Mucosa of gallbladder (tissue), 1 donor: ENCODE measurements at regions not wholly inside any gene's neighbourhood (a gene's known extent, or its start where the extent isn't known, plus 50 kb on each side); places are given as distances from the start of the nearest gene placed in this dataset.

Experiments used
- DNase-seq: peaks from one replicate; pipeline ENCODE4 v3.0.0-alpha.2; 2020; ENCODE audit warnings: low spot score
- donor health status: DM: no; HTN: no; CAD: no.

GRCh38 chr20:50286174-50286511, 95.5 kb downstream of the CEBPB start:
- no peak for DNase-seq

GRCh38 chr20:50286609-50287008, 96.0 kb downstream of the CEBPB start:
- peak; percentile 31 for DNase-seq

- DNase-seq: no peak
Measured at GRCh38 chr20:50287512-50287911, 96.9 kb downstream of the CEBPB start.

- no peak for DNase-seq
Measured at GRCh38 chr20:50288128-50288623, 97.5 kb downstream of the CEBPB start.

- DNase-seq: no peak
Measured at GRCh38 chr20:50289581-50289980, 99.0 kb downstream of the CEBPB start.

GRCh38 chr20:50290112-50290511, 99.5 kb downstream of the CEBPB start:
- DNase-seq: no peak

GRCh38 chr20:50290808-50291207, 100.2 kb downstream of the CEBPB start:
- no peak for DNase-seq

- DNase-seq: no peak
Measured at GRCh38 chr20:50291254-50292078, 100.8 kb downstream of the CEBPB start.

GRCh38 chr20:50292079-50292590, 101.5 kb downstream of the CEBPB start:
- DNase-seq: no peak

GRCh38 chr20:50292591-50293283, 102.1 kb downstream of the CEBPB start:
- peak; percentile 95 for DNase-seq

GRCh38 chr20:50293284-50294139, 102.9 kb downstream of the CEBPB start:
- no peak for DNase-seq

GRCh38 chr20:50294164-50295088, 103.8 kb downstream of the CEBPB start:
- DNase-seq: no peak

GRCh38 chr20:50295345-50295744, 104.7 kb downstream of the CEBPB start:
- DNase-seq: no peak

GRCh38 chr20:50295762-50296449, 105.3 kb downstream of the CEBPB start:
- DNase-seq: no peak

GRCh38 chr20:50296450-50297375, 106.1 kb downstream of the CEBPB start:
- no peak for DNase-seq

- DNase-seq: no peak
Measured at GRCh38 chr20:50297498-50298376, 107.1 kb downstream of the CEBPB start.

- no peak for DNase-seq
Measured at GRCh38 chr20:50298554-50299324, 108.1 kb downstream of the CEBPB start.

- DNase-seq: no peak
Measured at GRCh38 chr20:50299325-50299629, 108.6 kb downstream of the CEBPB start.
